Neural progenitor cell (in vitro differentiated cells): ENCODE measurements at regions not wholly inside any gene's neighbourhood (a gene's known extent, or its start where the extent isn't known, plus 50 kb on each side); places are given as distances from the start of the nearest gene placed in this dataset.
"Not testable (repeated sequence)": the region's sequence is repeated elsewhere in the genome, so short reads cannot be mapped to it uniquely, and the experiment has no call there.

ENCODE experiments used
- DNase-seq: peaks from one replicate; pipeline ENCODE4 v3.0.0-alpha.2; 2016; ENCODE audit warnings: low spot score
- H2AFZ ChIP-seq: fragments of 200-600 bp; sonication (generic); replicated peaks from 2 replicates; pipeline ENCODE4 v1.6.1; 2016; ENCODE audit warnings: antibody characterized with exemption
- H3F3A ChIP-seq: fragments of 200-600 bp; sonication (generic); 2 replicates; pipeline ENCODE4 v1.6.1; 2016; ENCODE audit warnings: antibody characterized with exemption, low read depth
- H3K27ac ChIP-seq: fragments of 200-600 bp; sonication (generic); 2 replicates; pipeline ENCODE4 v1.5.1; 2016; ENCODE audit warnings: mild to moderate bottlenecking
- H3K27me3 ChIP-seq: fragments of 200-600 bp; sonication (generic); 2 replicates; pipeline ENCODE4 v1.6.1; 2016; ENCODE audit warnings: mild to moderate bottlenecking, moderate library complexity
- H3K36me3 ChIP-seq: fragments of 200-600 bp; sonication (generic); 2 replicates; pipeline ENCODE4 v1.5.1; 2016
- H3K4me1 ChIP-seq: fragments of 200-600 bp; sonication (generic); 2 replicates; pipeline ENCODE4 v1.6.1; 2016; ENCODE audit warnings: mixed run types
- H3K4me2 ChIP-seq: fragments of 200-600 bp; sonication (generic); 2 replicates; pipeline ENCODE4 v1.6.1; 2016
- H3K4me3 ChIP-seq: fragments of 200-600 bp; sonication (generic); 2 replicates; pipeline ENCODE4 v1.5.1; 2016
- H3K79me2 ChIP-seq: fragments of 200-600 bp; sonication (generic); 2 replicates; pipeline ENCODE4 v1.6.1; 2016; ENCODE audit warnings: low read depth
- H3K9ac ChIP-seq: fragments of 200-600 bp; sonication (generic); 2 replicates; pipeline ENCODE4 v1.6.1; 2016
- H3K9me3 ChIP-seq: fragments of 200-600 bp; sonication (generic); 2 replicates; pipeline ENCODE4 v1.5.1; 2016; ENCODE audit warnings: low read depth
- H4K20me1 ChIP-seq: fragments of 200-600 bp; sonication (generic); 2 replicates; pipeline ENCODE4 v1.6.1; 2016; ENCODE audit warnings: low read depth
- H3K27ac Mint-ChIP-seq: 3 replicates; pipeline ENCODE4 v1.8.0; 2021; ENCODE audit warnings: mixed read lengths
- H3K27me3 Mint-ChIP-seq: 2 replicates; pipeline ENCODE4 v1.8.0; 2022; ENCODE audit warnings: low read depth, mild to moderate bottlenecking, inconsistent platforms, moderate library complexity, mixed read lengths; ENCODE audit not compliant: insufficient read depth
- H3K36me3 Mint-ChIP-seq: 3 replicates; pipeline ENCODE4 v1.8.0; 2021; ENCODE audit warnings: mixed read lengths
- H3K4me1 Mint-ChIP-seq: 3 replicates; pipeline ENCODE4 v1.8.0; 2021; ENCODE audit warnings: mixed read lengths
- H3K4me3 Mint-ChIP-seq: 3 replicates; pipeline ENCODE4 v1.8.0; 2021; ENCODE audit warnings: mild to moderate bottlenecking, moderate library complexity, mixed read lengths
- H3K9me3 Mint-ChIP-seq: 3 replicates; pipeline ENCODE4 v1.8.0; 2020; ENCODE audit warnings: mixed read lengths
- CTCF ChIP-seq: fragments of 200-600 bp; sonication (generic); IDR thresholded peaks from 2 replicates; pipeline ENCODE4 v1.5.1; 2017; ENCODE audit warnings: antibody characterized with exemption, mild to moderate bottlenecking
- EZH2 ChIP-seq: fragments of 200-600 bp; sonication (generic); IDR thresholded peaks from 2 replicates; pipeline ENCODE4 v1.6.1; 2017; ENCODE audit warnings: antibody characterized with exemption, mild to moderate bottlenecking, moderate library complexity
- EZH2phosphoT487 ChIP-seq: fragments of 200-600 bp; sonication (generic); IDR thresholded peaks from 2 replicates; pipeline ENCODE4 v1.6.1; 2017; ENCODE audit warnings: antibody characterized with exemption

- no peak overlapping the region for H3K4me3 Mint-ChIP-seq
- Histone ChIP-seq H3K9me3 (no peaks in the 10 kb centered on the region), H3K79me2 (no peaks in the 10 kb centered on the region), H3K4me2 (no peak overlapping the region), H2AFZ (peak overlapping the region; percentile 26), H3K36me3 (no peaks in the 10 kb centered on the region), H3K9ac (no peak overlapping the region), H3K4me1 (peaks cover 7% of the 10 kb centered on the region), H3K27me3 (no peaks in the 10 kb centered on the region), H4K20me1 (no peaks in the 10 kb centered on the region), H3K27ac (no peak overlapping the region), H3K4me3 (no peak overlapping the region), H3F3A (no peaks in the 10 kb centered on the region)
- peaks cover 4% of the 10 kb centered on the region for H3K36me3 Mint-ChIP-seq
- H3K27ac Mint-ChIP-seq: no peak overlapping the region
- peaks cover 40% of the 10 kb centered on the region for H3K4me1 Mint-ChIP-seq
- TF ChIP-seq EZH2phosphoT487 (no peak), CTCF (no peak), EZH2 (no peak)
- peaks cover 15% of the 10 kb centered on the region for H3K9me3 Mint-ChIP-seq
- DNase-seq: no peak
- peaks cover 5% of the 10 kb centered on the region for H3K27me3 Mint-ChIP-seq
Measured at GRCh38 chr5:158195416-158196210, 336.7 kb upstream of the CLINT1 start.

GRCh38 chr5:158194561-158194976 is 335.6 kb upstream of the CLINT1 start:
- Histone ChIP-seq H3K4me2 (no peak overlapping the region), H3F3A (no peaks in the 10 kb centered on the region), H4K20me1 (no peaks in the 10 kb centered on the region), H3K4me3 (no peak overlapping the region), H3K27me3 (no peaks in the 10 kb centered on the region), H3K36me3 (no peaks in the 10 kb centered on the region), H2AFZ (no peak overlapping the region), H3K79me2 (no peaks in the 10 kb centered on the region), H3K9me3 (no peaks in the 10 kb centered on the region), H3K27ac (no peak overlapping the region), H3K4me1 (peaks cover 7% of the 10 kb centered on the region), H3K9ac (no peak overlapping the region)
- peak overlapping the region; percentile 13 for H3K27ac Mint-ChIP-seq
- H3K9me3 Mint-ChIP-seq: peaks cover 15% of the 10 kb centered on the region
- peaks cover 4% of the 10 kb centered on the region for H3K36me3 Mint-ChIP-seq
- H3K27me3 Mint-ChIP-seq: peaks cover 4% of the 10 kb centered on the region
- no peak for TF ChIP-seq EZH2phosphoT487
- TF ChIP-seq EZH2: no peak
- TF ChIP-seq CTCF: no peak
- no peak overlapping the region for H3K4me3 Mint-ChIP-seq
- peaks cover 40% of the 10 kb centered on the region for H3K4me1 Mint-ChIP-seq
- DNase-seq: no peak

- H3K27ac Mint-ChIP-seq: not testable (repeated sequence)
- H3K9me3 Mint-ChIP-seq: peaks cover 15% of the 10 kb centered on the region
Measured at GRCh38 chr5:158193395-158193794, 334.4 kb upstream of the CLINT1 start.

GRCh38 chr5:158180407-158180806 is 321.5 kb upstream of the CLINT1 start:
- H4K20me1 ChIP-seq: no peaks in the 10 kb centered on the region
- no peaks in the 10 kb centered on the region for H3K79me2 ChIP-seq
- H3K27ac ChIP-seq: no peak overlapping the region
- H3K9me3 ChIP-seq: no peaks in the 10 kb centered on the region
- peaks cover 29% of the 10 kb centered on the region for H3K4me1 ChIP-seq
- peaks cover 3% of the 10 kb centered on the region for H3K27me3 Mint-ChIP-seq
- H3K27me3 ChIP-seq: no peaks in the 10 kb centered on the region
- peaks cover 2% of the 10 kb centered on the region for H3F3A ChIP-seq
- H3K9me3 Mint-ChIP-seq: peaks cover 11% of the 10 kb centered on the region
- H3K36me3 Mint-ChIP-seq: no peaks in the 10 kb centered on the region
- H3K4me2 ChIP-seq: no peak overlapping the region
- no peak overlapping the region for H3K4me3 Mint-ChIP-seq
- TF ChIP-seq EZH2 (no peak), CTCF (no peak), EZH2phosphoT487 (no peak)
- no peak overlapping the region for H3K9ac ChIP-seq
- H3K36me3 ChIP-seq: no peaks in the 10 kb centered on the region
- H3K4me1 Mint-ChIP-seq: peaks cover 41% of the 10 kb centered on the region
- H2AFZ ChIP-seq: no peak overlapping the region
- no peak for DNase-seq
- H3K27ac Mint-ChIP-seq: no peak overlapping the region
- no peak overlapping the region for H3K4me3 ChIP-seq

More at GRCh38 chr5:158193395-158193794, 334.4 kb upstream of the CLINT1 start:
- not testable (repeated sequence) for H3F3A ChIP-seq, H3K4me2 ChIP-seq, H3K36me3 Mint-ChIP-seq, H3K27ac ChIP-seq, H3K9me3 ChIP-seq, H3K27me3 Mint-ChIP-seq, H3K4me3 Mint-ChIP-seq, H3K4me1 ChIP-seq, H4K20me1 ChIP-seq, H3K4me3 ChIP-seq, DNase-seq, H3K9ac ChIP-seq, H2AFZ ChIP-seq, H3K79me2 ChIP-seq, H3K36me3 ChIP-seq, H3K27me3 ChIP-seq
- H3K4me1 Mint-ChIP-seq: peaks cover 34% of the 10 kb centered on the region
